Esophagus muscularis mucosa (tissue), 4 donors: ENCODE measurements at regions not wholly inside any gene's neighbourhood (a gene's known extent, or its start where the extent isn't known, plus 50 kb on each side); places are given as distances from the start of the nearest gene placed in this dataset.

Experiments used
- CTCF ChIP-seq, 3 experiments: fragments of 200-600 bp in 2 of 3; fragments of 450-650 bp in 1 of 3; sonication (generic) in 2 of 3; IDR thresholded peaks; one replicate each; pipeline ENCODE4 v1.5.1; 2017 to 2019; ENCODE audit warnings: antibody characterized with exemption in 3 of 3, mild to moderate bottlenecking in 2 of 3, moderate library complexity in 1 of 3
- EP300 ChIP-seq: sonication (generic); formaldehyde crosslinking; IDR thresholded peaks from one replicate; pipeline ENCODE4 v1.6.1; 2017; ENCODE audit warnings: antibody characterized with exemption
- POLR2A ChIP-seq: fragments of 450-650 bp; IDR thresholded peaks from one replicate; pipeline ENCODE4 v1.6.1; 2017; ENCODE audit warnings: antibody characterized with exemption, moderate library complexity, mild to moderate bottlenecking, low read depth
- POLR2AphosphoS5 ChIP-seq, 2 donors: sonication (generic); formaldehyde crosslinking; IDR thresholded peaks; one replicate each; pipeline ENCODE4 v1.6.1; 2017; ENCODE audit warnings: antibody characterized with exemption in 2 of 2

GRCh38 chr3:88321363-88322050, 171.7 kb downstream of the C3orf38 start:
- no peak for TF ChIP-seq POLR2A
- TF ChIP-seq CTCF (IDR thresholded peaks at IDR 0.05), result no peak
- TF ChIP-seq POLR2AphosphoS5 (IDR thresholded peaks at IDR 0.05), result no peak
- TF ChIP-seq EP300, result no peak
